HEK293T (cell line): ENCODE measurements at regions not wholly inside any gene's neighbourhood (a gene's known extent, or its start where the extent isn't known, plus 50 kb on each side); places are given as distances from the start of the nearest gene placed in this dataset.

Experiments used
- CTCF ChIA-PET: fragments of 350-600 bp; formaldehyde crosslinking; extraction: SDS; loops from one replicate; lab custom pipeline; 2021; ENCODE audit warnings: antibody characterized with exemption, inconsistent platforms; lab: Yijun Ruan, JAX
- POLR2A ChIA-PET: fragments of 350-600 bp; formaldehyde crosslinking; extraction: SDS; loops from one replicate; lab custom pipeline; 2020; ENCODE audit warnings: antibody characterized with exemption, inconsistent platforms; lab: Yijun Ruan, JAX
- DNase-seq: peaks from one replicate; pipeline ENCODE4 v3.0.0; 2012; ENCODE audit warnings: mixed read lengths; ENCODE audit errors: extremely low spot score
- ARNT ChIP-seq: fragments of 450-650 bp; IDR thresholded peaks from 2 replicates; pipeline ENCODE4 v1.6.1; 2017; ENCODE audit warnings: mild to moderate bottlenecking
- BHLHE40 ChIP-seq: fragments of 450-650 bp; IDR thresholded peaks from 2 replicates; pipeline ENCODE4 v1.6.1; 2016; ENCODE audit warnings: mild to moderate bottlenecking, moderate library complexity, borderline replicate concordance
- CTBP1 ChIP-seq: fragments of 450-650 bp; IDR thresholded peaks from 2 replicates; pipeline ENCODE4 v1.6.1; 2016; ENCODE audit warnings: borderline replicate concordance
- ELF4 ChIP-seq: fragments of 450-650 bp; IDR thresholded peaks from 2 replicates; pipeline ENCODE4 v1.6.1; 2017; ENCODE audit warnings: antibody characterized with exemption
- FOXA1 ChIP-seq: fragments of 450-650 bp; IDR thresholded peaks from 2 replicates; pipeline ENCODE4 v1.6.1; 2016; ENCODE audit warnings: mild to moderate bottlenecking
- FOXK2 ChIP-seq: fragments of 450-650 bp; IDR thresholded peaks from 2 replicates; pipeline ENCODE4 v1.6.1; 2016; ENCODE audit warnings: mild to moderate bottlenecking
- FOXM1 ChIP-seq: fragments of 450-650 bp; IDR thresholded peaks from 2 replicates; pipeline ENCODE4 v1.6.1; 2017; ENCODE audit warnings: mild to moderate bottlenecking, borderline replicate concordance
- HDGF ChIP-seq: fragments of 450-650 bp; IDR thresholded peaks from 2 replicates; pipeline ENCODE4 v1.6.1; 2017; ENCODE audit warnings: antibody characterized with exemption, borderline replicate concordance
- L3MBTL2 ChIP-seq: fragments of 450-650 bp; conservative IDR thresholded peaks from 2 replicates; pipeline ENCODE4 v1.6.1; 2016; ENCODE audit warnings: mild to moderate bottlenecking
- LEF1 ChIP-seq: fragments of 450-650 bp; IDR thresholded peaks from 2 replicates; pipeline ENCODE4 v1.6.1; 2017; ENCODE audit warnings: mild to moderate bottlenecking, borderline replicate concordance
- NFRKB ChIP-seq: fragments of 450-650 bp; IDR thresholded peaks from 2 replicates; pipeline ENCODE4 v1.6.1; 2016; ENCODE audit warnings: mild to moderate bottlenecking, moderate library complexity
- PKNOX1 ChIP-seq: fragments of 450-650 bp; IDR thresholded peaks from 2 replicates; pipeline ENCODE4 v1.6.1; 2016
- SP1 ChIP-seq: fragments of 450-650 bp; IDR thresholded peaks from 2 replicates; pipeline ENCODE4 v1.6.1; 2017
- SUZ12 ChIP-seq: fragments of 450-650 bp; IDR thresholded peaks from 2 replicates; pipeline ENCODE4 v1.6.1; 2016; ENCODE audit warnings: mild to moderate bottlenecking
- TARDBP ChIP-seq: fragments of 450-650 bp; IDR thresholded peaks from 2 replicates; pipeline ENCODE4 v1.6.1; 2016
- ZNF384 ChIP-seq: fragments of 450-650 bp; IDR thresholded peaks from 2 replicates; pipeline ENCODE4 v1.6.1; 2016

- TF ChIP-seq ELF4, result no peak
- TF ChIP-seq FOXK2, result no peak
- no peak for TF ChIP-seq BHLHE40
- no peak for DNase-seq
- CTCF ChIA-PET, result no interaction called here
- POLR2A ChIA-PET, result no interaction called here
These were observed 124.1 kb downstream of the PRDM9 start for GRCh38 chr5:23631302-23632045.

DNA sequence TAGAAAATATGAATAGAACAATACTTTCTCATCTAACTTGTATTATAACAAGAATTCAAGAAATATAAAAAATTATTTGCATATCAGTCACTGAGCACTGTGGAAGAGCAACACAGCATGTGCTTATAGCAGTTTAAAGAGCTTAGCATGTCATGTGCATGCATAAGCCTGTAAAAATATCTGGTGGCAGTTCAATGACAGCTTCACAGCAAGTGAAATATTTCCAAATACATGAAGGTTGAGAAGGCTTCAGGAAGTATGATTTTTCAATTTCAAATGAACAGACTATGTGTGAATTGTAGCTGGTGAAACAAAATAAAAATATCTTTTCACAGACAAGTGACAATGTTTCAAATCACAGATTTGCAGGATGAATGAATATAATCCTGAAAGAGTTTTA, 128.5 kb downstream of the PRDM9 start:
- ChIA-PET POLR2A (no interaction called here), CTCF (no interaction called here)
- TF ChIP-seq ARNT, result no peak
- no peak for TF ChIP-seq FOXA1
- TF ChIP-seq BHLHE40, result no peak
- TF ChIP-seq SUZ12, result no peak
- no peak for TF ChIP-seq ELF4
- no peak for TF ChIP-seq FOXK2
- no peak for TF ChIP-seq CTBP1
- no peak for TF ChIP-seq NFRKB
- TF ChIP-seq L3MBTL2, result no peak
- no peak for TF ChIP-seq TARDBP
- TF ChIP-seq FOXM1, result no peak
- no peak for DNase-seq

GRCh38 chr5:23639326-23639725, 131.9 kb downstream of the PRDM9 start:
- DNase-seq, result no peak
- ChIA-PET POLR2A (no interaction called here), CTCF (no interaction called here)
- TF ChIP-seq PKNOX1 (no peak), SUZ12 (no peak), LEF1 (no peak), SP1 (no peak), ZNF384 (no peak), FOXK2 (no peak)

- no peak for DNase-seq
- ChIA-PET CTCF (no interaction called here), POLR2A (no interaction called here)
- TF ChIP-seq NFRKB (no peak), LEF1 (no peak), SUZ12 (no peak), L3MBTL2 (no peak), BHLHE40 (no peak), ZNF384 (no peak), PKNOX1 (no peak), HDGF (no peak), FOXK2 (no peak), CTBP1 (no peak), FOXM1 (no peak), SP1 (no peak), ARNT (no peak), TARDBP (no peak), FOXA1 (no peak), ELF4 (no peak)
These were observed 141.2 kb downstream of the PRDM9 start for GRCh38 chr5:23648656-23649055.

DNA sequence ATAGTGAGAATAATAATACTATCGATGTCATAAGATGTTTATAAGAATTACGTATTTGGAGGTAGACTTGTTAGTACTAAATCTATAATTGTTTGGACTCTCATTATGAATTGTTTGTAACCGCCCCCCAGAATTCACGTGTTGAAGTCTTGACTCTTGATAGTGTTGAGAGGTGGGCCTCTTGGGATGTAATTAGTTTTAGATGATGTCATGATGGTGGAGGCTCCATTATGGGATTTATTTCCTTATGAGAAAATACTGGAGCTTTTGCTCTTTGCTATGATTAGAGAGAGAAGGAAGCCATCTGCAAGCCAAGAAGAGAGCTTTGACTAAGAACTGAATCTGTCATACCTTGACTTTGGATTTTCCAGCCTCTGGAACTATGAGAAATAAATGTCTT, 142.2 kb downstream of the PRDM9 start:
- TF ChIP-seq TARDBP (no peak), NFRKB (no peak), CTBP1 (no peak), ARNT (no peak), SUZ12 (no peak), FOXK2 (no peak), L3MBTL2 (no peak), ZNF384 (no peak), FOXA1 (no peak), BHLHE40 (no peak), PKNOX1 (no peak), FOXM1 (no peak)
- no peak for DNase-seq
- ChIA-PET CTCF (no interaction called here), POLR2A (no interaction called here)

GRCh38 chr5:23655674-23656073, 148.3 kb downstream of the PRDM9 start:
- ChIA-PET POLR2A (no interaction called here), CTCF (no interaction called here)
- no peak for TF ChIP-seq ELF4
- no peak for TF ChIP-seq FOXM1
- TF ChIP-seq BHLHE40, result no peak
- no peak for TF ChIP-seq L3MBTL2
- no peak for TF ChIP-seq SP1
- no peak for TF ChIP-seq FOXK2
- TF ChIP-seq NFRKB, result no peak
- no peak for DNase-seq

DNA sequence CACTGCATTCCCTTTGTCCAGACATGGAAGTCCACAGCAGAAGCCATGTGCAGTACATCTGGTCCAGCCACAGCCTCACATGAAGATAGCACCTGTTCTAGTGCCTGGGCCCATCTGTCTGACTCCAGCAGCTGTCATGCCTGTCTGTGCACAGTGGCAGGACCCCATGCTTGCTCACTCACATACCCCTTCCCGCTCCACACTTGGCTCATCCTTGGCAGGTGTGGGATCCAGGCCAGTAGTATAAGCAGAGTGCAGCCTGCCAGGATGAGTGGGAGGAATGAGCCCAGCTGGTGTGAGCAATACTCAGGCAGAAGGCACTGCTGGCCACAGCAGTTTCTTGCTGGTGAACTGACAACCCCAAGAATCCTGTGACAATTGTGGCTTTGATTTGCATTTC, 168.0 kb downstream of the PRDM9 start:
- no peak for TF ChIP-seq SP1
- TF ChIP-seq ELF4, result no peak
- no peak for TF ChIP-seq LEF1
- no peak for TF ChIP-seq NFRKB
- TF ChIP-seq L3MBTL2, result no peak
- TF ChIP-seq FOXM1, result no peak
- no peak for TF ChIP-seq FOXA1
- TF ChIP-seq TARDBP, result no peak
- no peak for TF ChIP-seq FOXK2
- ChIA-PET POLR2A (no interaction called here), CTCF (no interaction called here)
- no peak for DNase-seq
